HG03159 (cell line): ENCODE measurements at regions not wholly inside any gene's neighbourhood (a gene's known extent, or its start where the extent isn't known, plus 50 kb on each side); places are given as distances from the start of the nearest gene placed in this dataset.

Source experiments
- ATAC-seq: cut with Tn5 transposase; IDR thresholded peaks from one replicate; pipeline ENCODE4 v1.9.1; 2021; ENCODE audit warnings: mild to moderate bottlenecking, moderate library complexity; ENCODE audit not compliant: unreplicated experiment

- ATAC-seq, result no peak
These were observed 85.8 kb upstream of the NEUROD1 start for GRCh38 chr2:181766129-181766528.

- no peak for ATAC-seq
These were observed 89.8 kb upstream of the NEUROD1 start for GRCh38 chr2:181770150-181770549.

- ATAC-seq, result no peak
These were observed 91.0 kb upstream of the NEUROD1 start for GRCh38 chr2:181771356-181771755.

GRCh38 chr2:181772334-181772733, 92.0 kb upstream of the NEUROD1 start:
- ATAC-seq, result no peak

- ATAC-seq, result no peak
These were observed 92.5 kb upstream of the NEUROD1 start for GRCh38 chr2:181772777-181773176.

GRCh38 chr2:181774685-181775084, 94.4 kb upstream of the NEUROD1 start:
- ATAC-seq, result no peak

GRCh38 chr2:181776336-181776735, 96.0 kb upstream of the NEUROD1 start:
- no peak for ATAC-seq

- no peak for ATAC-seq
These were observed 97.4 kb upstream of the NEUROD1 start for GRCh38 chr2:181777734-181778133.

GRCh38 chr2:181778621-181779201, 98.4 kb upstream of the NEUROD1 start:
- ATAC-seq, result no peak

GRCh38 chr2:181779288-181780021, 99.1 kb upstream of the NEUROD1 start:
- peak; percentile 33 for ATAC-seq

- peak; percentile 81 for ATAC-seq
These were observed 99.8 kb upstream of the NEUROD1 start for GRCh38 chr2:181780047-181780651.

- ATAC-seq, result peak; percentile 30
These were observed 100.3 kb upstream of the NEUROD1 start for GRCh38 chr2:181780657-181781056.

GRCh38 chr2:181781078-181781786, 100.9 kb upstream of the NEUROD1 start:
- peak; percentile 62 for ATAC-seq

- no peak for ATAC-seq
These were observed 102.3 kb upstream of the NEUROD1 start for GRCh38 chr2:181782660-181783059.

GRCh38 chr2:181784556-181784955, 104.2 kb upstream of the NEUROD1 start:
- ATAC-seq, result no peak

- ATAC-seq, result no peak
These were observed 105.5 kb upstream of the NEUROD1 start for GRCh38 chr2:181785691-181786344.

- no peak for ATAC-seq
These were observed 104.9 kb upstream of the ITPRID2 start for GRCh38 chr2:181786371-181787228.

GRCh38 chr2:181787310-181788048, 104.1 kb upstream of the ITPRID2 start:
- no peak for ATAC-seq

GRCh38 chr2:181788897-181789555, 102.5 kb upstream of the ITPRID2 start:
- ATAC-seq, result no peak
